Mesenchymal stem cell (in vitro differentiated cells and primary cell): ENCODE measurements at regions not wholly inside any gene's neighbourhood (a gene's known extent, or its start where the extent isn't known, plus 50 kb on each side); places are given as distances from the start of the nearest gene placed in this dataset.

Experiments
- DNase-seq: peaks from one replicate; pipeline ENCODE4 v3.0.0-alpha.2; 2013
- H2AFZ ChIP-seq: one replicate; pipeline ENCODE4 v1.6.1; 2013; ENCODE audit warnings: low read depth, mild to moderate bottlenecking, control low read depth, inconsistent platforms, low read length, moderate library complexity
- H2AK5ac ChIP-seq: 2 replicates; pipeline ENCODE4 v1.6.1; 2013; ENCODE audit warnings: low read length, moderate library complexity, mild to moderate bottlenecking, inconsistent platforms; ENCODE audit not compliant: severe bottlenecking
- H2BK120ac ChIP-seq: one replicate; pipeline ENCODE4 v1.6.1; 2013; ENCODE audit warnings: low read depth, mild to moderate bottlenecking, inconsistent platforms, low read length, moderate library complexity
- H2BK12ac ChIP-seq, 2 experiments: one replicate each; pipeline ENCODE4 v1.6.1; 2013; ENCODE audit warnings: inconsistent platforms in 2 of 2, low read length in 2 of 2, mild to moderate bottlenecking in 2 of 2, moderate library complexity in 2 of 2, control low read depth in 1 of 2
- H2BK15ac ChIP-seq: one replicate; pipeline ENCODE4 v1.6.1; 2013; ENCODE audit warnings: mild to moderate bottlenecking, low read depth, inconsistent platforms; ENCODE audit not compliant: poor library complexity, severe bottlenecking
- H2BK5ac ChIP-seq: 2 replicates; pipeline ENCODE4 v1.6.1; 2013; ENCODE audit warnings: low read depth, mild to moderate bottlenecking, low read length, control low read depth, inconsistent platforms; ENCODE audit not compliant: poor library complexity, severe bottlenecking
- H3K14ac ChIP-seq, 2 experiments: one replicate each; pipeline ENCODE4 v1.6.1; 2013; ENCODE audit warnings: inconsistent platforms in 2 of 2, low read length in 2 of 2, control low read depth in 1 of 2, mild to moderate bottlenecking in 1 of 2, moderate library complexity in 1 of 2
- H3K18ac ChIP-seq, 2 experiments: one replicate each; pipeline ENCODE4 v1.6.1; 2013; ENCODE audit warnings: inconsistent platforms in 2 of 2, low read length in 2 of 2, control low read depth in 1 of 2, low read depth in 1 of 2, mild to moderate bottlenecking in 1 of 2
- H3K23ac ChIP-seq, 2 experiments: one replicate each; pipeline ENCODE4 v1.6.1; 2013; ENCODE audit warnings: inconsistent platforms in 2 of 2, low read length in 2 of 2, mild to moderate bottlenecking in 2 of 2, moderate library complexity in 2 of 2, control low read depth in 1 of 2
- H3K27ac ChIP-seq: 2 replicates; pipeline ENCODE4 v1.5.1; 2013; ENCODE audit warnings: mild to moderate bottlenecking, moderate library complexity, low read length, control low read depth, inconsistent platforms; ENCODE audit not compliant: poor library complexity, severe bottlenecking
- H3K27me3 ChIP-seq, 2 experiments: 2 replicates each; pipeline versions ENCODE4 v1.6.1 to v1.7.0; 2013; ENCODE audit warnings: low read length in 2 of 2, mild to moderate bottlenecking in 2 of 2, moderate library complexity in 2 of 2, control low read depth in 1 of 2, inconsistent platforms in 1 of 2; ENCODE audit not compliant: control insufficient read depth in 1 of 2, insufficient read depth in 1 of 2
- H3K36me3 ChIP-seq, 2 experiments: 2 replicates each; pipeline versions ENCODE4 v1.6.1 to v1.7.0; 2013; ENCODE audit warnings: low read length in 2 of 2, control low read depth in 1 of 2, inconsistent platforms in 1 of 2, low read depth in 1 of 2, mild to moderate bottlenecking in 1 of 2; ENCODE audit not compliant: insufficient read depth in 2 of 2, control insufficient read depth in 1 of 2
- H3K4ac ChIP-seq, 2 experiments: one replicate each; pipeline ENCODE4 v1.6.1; 2013; ENCODE audit warnings: inconsistent platforms in 2 of 2, low read length in 2 of 2, mild to moderate bottlenecking in 2 of 2, moderate library complexity in 2 of 2, control low read depth in 1 of 2, low read depth in 1 of 2
- H3K4me1 ChIP-seq: 2 replicates; pipeline ENCODE4 v1.6.1; 2013; ENCODE audit warnings: low read depth, low read length, control low read depth; ENCODE audit not compliant: control insufficient read depth, insufficient read depth
- H3K4me2 ChIP-seq: 2 replicates; pipeline ENCODE4 v1.6.1; 2013; ENCODE audit warnings: low read length, mild to moderate bottlenecking, inconsistent platforms; ENCODE audit not compliant: poor library complexity, severe bottlenecking
- H3K4me3 ChIP-seq, 2 experiments: 2 replicates each; pipeline versions ENCODE4 v1.5.1 to v1.7.0; 2013; ENCODE audit warnings: low read length in 2 of 2, mild to moderate bottlenecking in 2 of 2, control low read depth in 1 of 2, low read depth in 1 of 2; ENCODE audit not compliant: insufficient read depth in 1 of 2
- H3K79me1 ChIP-seq: replicated peaks from 2 replicates; pipeline ENCODE4 v1.6.1; 2013; ENCODE audit warnings: mild to moderate bottlenecking, control low read depth, low read length, inconsistent platforms; ENCODE audit not compliant: poor library complexity, severe bottlenecking
- H3K9ac ChIP-seq: 2 replicates; pipeline ENCODE4 v1.7.0; 2013; ENCODE audit warnings: mild to moderate bottlenecking, low read length, moderate library complexity
- H3K9me3 ChIP-seq: 2 replicates; pipeline ENCODE4 v1.7.0; 2013; ENCODE audit warnings: mild to moderate bottlenecking, low read length; ENCODE audit not compliant: control insufficient read depth
- H4K8ac ChIP-seq: one replicate; pipeline ENCODE4 v1.6.1; 2013; ENCODE audit warnings: inconsistent platforms, mild to moderate bottlenecking, low read length, moderate library complexity
- H4K91ac ChIP-seq: one replicate; pipeline ENCODE4 v1.6.1; 2013; ENCODE audit warnings: mild to moderate bottlenecking, low read length, inconsistent platforms
- WGBS: methylation state at CpG from one replicate; pipeline ENCODE4 v1.1.7; 2013; ENCODE audit warnings: mixed read lengths; 5-methylcytosine and 5-hydroxymethylcytosine counted together

DNA sequence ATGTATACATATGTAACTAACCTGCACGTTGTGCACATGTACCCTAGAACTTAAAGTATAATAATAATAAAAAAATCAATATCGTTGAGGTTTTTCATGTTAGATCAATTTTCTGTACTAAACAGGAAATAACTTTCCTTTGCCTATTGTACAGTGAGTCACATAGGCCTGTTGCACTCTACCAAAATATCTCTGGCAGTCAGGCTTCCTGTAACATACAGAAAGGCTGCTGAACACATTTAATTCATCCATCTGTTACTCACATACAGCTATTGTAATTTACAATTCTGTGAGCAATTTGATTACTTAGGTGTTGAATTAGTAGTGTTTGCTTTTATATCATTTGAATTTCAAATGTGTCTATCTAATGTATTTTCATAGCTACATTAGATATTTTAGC lies 427.8 kb downstream of the TMA16 start:
- Histone ChIP-seq H2BK120ac (no peak overlapping the region), H3K4me3 (no peak overlapping the region), H3K4me1 (no peaks in the 10 kb centered on the region), H4K91ac (no peak overlapping the region), H2AK5ac (no peak overlapping the region), H2BK15ac (no peak overlapping the region), H3K36me3 (no peaks in the 10 kb centered on the region), H3K23ac (no peak overlapping the region), H3K4me2 (no peak overlapping the region), H2AFZ (no peak overlapping the region), H3K4ac (no peak overlapping the region), H3K27me3 (no peaks in the 10 kb centered on the region), H3K14ac (no peak overlapping the region), H3K9me3 (no peaks in the 10 kb centered on the region), H3K27ac (no peak overlapping the region), H3K18ac (no peak overlapping the region), H2BK5ac (no peak overlapping the region), H2BK12ac (no peak overlapping the region), H3K79me1 (no peaks in the 10 kb centered on the region), H4K8ac (no peak overlapping the region), H3K9ac (no peak overlapping the region)
- WGBS: 60% methylated on average over 1 of the region's 2 CpGs
- DNase-seq: no peak

GRCh38 chr4:163923092-163923491 lies 428.6 kb downstream of the TMA16 start:
- H4K91ac ChIP-seq: no peak overlapping the region
- WGBS: 83% methylated on average over 1 of the region's 2 CpGs
- H3K27me3 ChIP-seq: no peaks in the 10 kb centered on the region

DNA sequence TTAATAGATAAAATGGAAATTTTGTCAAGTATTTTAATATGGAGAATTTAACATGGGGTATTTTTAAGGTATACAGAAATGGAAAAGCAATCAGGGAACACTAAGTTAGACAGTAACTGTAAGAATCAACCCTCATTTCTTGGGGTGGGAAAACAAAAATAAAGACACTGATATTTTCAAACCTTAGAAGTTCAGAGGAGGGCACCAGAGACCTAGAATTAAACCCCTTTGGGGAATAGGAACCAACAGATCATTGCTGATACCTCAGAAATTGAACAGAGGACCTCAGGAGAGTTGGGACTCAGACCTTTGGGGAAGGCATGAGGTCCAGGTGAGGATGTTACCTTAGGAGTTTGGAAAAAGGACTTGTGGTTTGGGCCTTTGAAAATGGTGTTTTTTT lies 435.6 kb downstream of the TMA16 start:
- H2AFZ ChIP-seq: no peak overlapping the region
- no peak overlapping the region for H3K27ac ChIP-seq
- no peak overlapping the region for H3K4me2 ChIP-seq
- H4K8ac ChIP-seq: no peak overlapping the region
- no peaks in the 10 kb centered on the region for H3K4me1 ChIP-seq
- no peak overlapping the region for H2BK12ac ChIP-seq
- no peaks in the 10 kb centered on the region for H3K27me3 ChIP-seq
- no peak overlapping the region for H3K18ac ChIP-seq
- no peak overlapping the region for H2BK15ac ChIP-seq
- H3K9me3 ChIP-seq: no peaks in the 10 kb centered on the region
- no peak for DNase-seq
- no peaks in the 10 kb centered on the region for H3K79me1 ChIP-seq
- no peak overlapping the region for H2BK5ac ChIP-seq
- H3K9ac ChIP-seq: no peak overlapping the region
- no peak overlapping the region for H4K91ac ChIP-seq
- H3K4ac ChIP-seq: no peak overlapping the region
- H3K4me3 ChIP-seq: no peak overlapping the region
- H2BK120ac ChIP-seq: no peak overlapping the region
- no peak overlapping the region for H3K23ac ChIP-seq
- no peak overlapping the region for H2AK5ac ChIP-seq
- H3K36me3 ChIP-seq: no peaks in the 10 kb centered on the region
- H3K14ac ChIP-seq: no peak overlapping the region

More at GRCh38 chr4:163923092-163923491, 428.6 kb downstream of the TMA16 start:
- no peak overlapping the region for H3K27ac ChIP-seq
- H3K4me1 ChIP-seq: no peaks in the 10 kb centered on the region
- no peak overlapping the region for H3K4me2 ChIP-seq
- no peaks in the 10 kb centered on the region for H3K36me3 ChIP-seq
- no peak overlapping the region for H2BK15ac ChIP-seq
- no peak overlapping the region for H4K8ac ChIP-seq
- no peaks in the 10 kb centered on the region for H3K9me3 ChIP-seq
- H3K18ac ChIP-seq: no peak overlapping the region
- H2BK120ac ChIP-seq: no peak overlapping the region
- H3K23ac ChIP-seq: no peak overlapping the region
- H2AFZ ChIP-seq: no peak overlapping the region
- no peak overlapping the region for H2AK5ac ChIP-seq
- H3K14ac ChIP-seq: no peak overlapping the region
- DNase-seq: no peak
- no peak overlapping the region for H3K4me3 ChIP-seq
- H2BK12ac ChIP-seq: no peak overlapping the region
- no peak overlapping the region for H2BK5ac ChIP-seq
- no peak overlapping the region for H3K4ac ChIP-seq
- H3K9ac ChIP-seq: no peak overlapping the region
- H3K79me1 ChIP-seq: no peaks in the 10 kb centered on the region

- H3K4ac ChIP-seq: no peak overlapping the region
- no peak overlapping the region for H2BK12ac ChIP-seq
- no peaks in the 10 kb centered on the region for H3K36me3 ChIP-seq
- H3K23ac ChIP-seq: no peak overlapping the region
- no peak overlapping the region for H3K4me2 ChIP-seq
- no peak overlapping the region for H2BK120ac ChIP-seq
- H3K9me3 ChIP-seq: no peaks in the 10 kb centered on the region
- no peak overlapping the region for H2AK5ac ChIP-seq
- no peak overlapping the region for H2BK5ac ChIP-seq
- H3K4me1 ChIP-seq: no peaks in the 10 kb centered on the region
- 90% methylated on average over 7 of the region's 7 CpGs for WGBS
- H3K79me1 ChIP-seq: no peaks in the 10 kb centered on the region
- H3K14ac ChIP-seq: no peak overlapping the region
- no peak overlapping the region for H3K27ac ChIP-seq
- H3K27me3 ChIP-seq: no peaks in the 10 kb centered on the region
- H3K4me3 ChIP-seq: no peak overlapping the region
- no peak overlapping the region for H4K91ac ChIP-seq
- H4K8ac ChIP-seq: no peak overlapping the region
- H2AFZ ChIP-seq: no peak overlapping the region
- H3K9ac ChIP-seq: no peak overlapping the region
- no peak for DNase-seq
- no peak overlapping the region for H3K18ac ChIP-seq
- H2BK15ac ChIP-seq: no peak overlapping the region
Measured at GRCh38 chr4:163932504-163932903, 438.0 kb downstream of the TMA16 start.
